ENCODE measurements at regions not wholly inside any gene's neighbourhood (a gene's known extent, or its start where the extent isn't known, plus 50 kb on each side); places are given as distances from the start of the nearest gene placed in this dataset.

- TF ChIP-seq CTCF (IDR thresholded peaks at IDR 0.05; ENCODE audit: low read length): no peak
- no peak for TF ChIP-seq EZH2 (IDR thresholded peaks at IDR 0.05; ENCODE audit: borderline replicate concordance, low read length)
These were observed 178.7 kb upstream of the MGAT5 start for GRCh38 chr2:134075204-134075603.
